ENCODE measurements at regions not wholly inside any gene's neighbourhood (a gene's known extent, or its start where the extent isn't known, plus 50 kb on each side); places are given as distances from the start of the nearest gene placed in this dataset.

DNA sequence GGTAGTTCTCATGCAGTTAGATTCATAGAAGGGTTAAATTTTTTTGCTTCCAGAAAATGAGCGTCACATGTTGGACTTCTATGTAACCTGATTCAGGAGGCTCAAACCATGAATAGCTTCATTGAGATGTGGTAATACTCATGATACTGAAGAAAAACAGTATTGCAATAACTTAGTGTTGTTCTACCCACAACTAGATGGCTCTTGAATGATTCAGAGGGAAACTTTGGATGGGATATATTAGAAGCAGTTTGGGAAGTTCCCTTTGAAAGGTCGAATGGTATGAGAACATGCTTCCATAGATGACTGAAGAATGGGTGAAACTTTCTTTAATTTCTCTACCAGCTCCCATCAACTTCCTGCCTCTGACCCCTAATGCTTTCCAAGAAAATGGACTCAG lies 211.7 kb upstream of the PTGFR start:
- H3K9ac ChIP-seq (ENCODE audit: low read length): no peak overlapping the region
- H3K36me3 ChIP-seq (ENCODE audit: low read depth, low read length): no peaks in the 10 kb centered on the region
- POLR2A ChIA-PET (ENCODE audit: unreplicated experiment): no interaction called here
- no peak overlapping the region for H3K4me2 ChIP-seq (ENCODE audit: low read length)
- H3K9me2 ChIP-seq (replicated peaks; ENCODE audit: low read length): 0 out of 2 replicates have a peak, but pooled peaks cover 4% of the 10 kb centered on the region
- no peak overlapping the region for H2AFZ ChIP-seq (ENCODE audit: low read length)
- TF ChIP-seq EZH2phosphoT487 (IDR thresholded peaks at IDR 0.05; ENCODE audit: borderline replicate concordance, low read length) (no peak), EZH2 (IDR thresholded peaks at IDR 0.05; ENCODE audit: low read length, unreplicated experiment) (no peak)
- TF ChIP-seq, protein P1, sequence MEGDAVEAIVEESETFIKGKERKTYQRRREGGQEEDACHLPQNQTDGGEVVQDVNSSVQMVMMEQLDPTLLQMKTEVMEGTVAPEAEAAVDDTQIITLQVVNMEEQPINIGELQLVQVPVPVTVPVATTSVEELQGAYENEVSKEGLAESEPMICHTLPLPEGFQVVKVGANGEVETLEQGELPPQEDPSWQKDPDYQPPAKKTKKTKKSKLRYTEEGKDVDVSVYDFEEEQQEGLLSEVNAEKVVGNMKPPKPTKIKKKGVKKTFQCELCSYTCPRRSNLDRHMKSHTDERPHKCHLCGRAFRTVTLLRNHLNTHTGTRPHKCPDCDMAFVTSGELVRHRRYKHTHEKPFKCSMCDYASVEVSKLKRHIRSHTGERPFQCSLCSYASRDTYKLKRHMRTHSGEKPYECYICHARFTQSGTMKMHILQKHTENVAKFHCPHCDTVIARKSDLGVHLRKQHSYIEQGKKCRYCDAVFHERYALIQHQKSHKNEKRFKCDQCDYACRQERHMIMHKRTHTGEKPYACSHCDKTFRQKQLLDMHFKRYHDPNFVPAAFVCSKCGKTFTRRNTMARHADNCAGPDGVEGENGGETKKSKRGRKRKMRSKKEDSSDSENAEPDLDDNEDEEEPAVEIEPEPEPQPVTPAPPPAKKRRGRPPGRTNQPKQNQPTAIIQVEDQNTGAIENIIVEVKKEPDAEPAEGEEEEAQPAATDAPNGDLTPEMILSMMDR (conservative IDR thresholded peaks at IDR 0.05; ENCODE audit: low read depth, low read length): no peak
- CTCF ChIA-PET: no interaction called here
- H3K79me2 ChIP-seq (ENCODE audit: low read length): no peaks in the 10 kb centered on the region
- intact Hi-C loops (cut with micrococcal nuclease): no loop called here
- no peaks in the 10 kb centered on the region for H3K27me3 ChIP-seq (ENCODE audit: low read length)
- H3F3A ChIP-seq (ENCODE audit: low read length, unreplicated experiment): no peaks in the 10 kb centered on the region
- no peaks in the 10 kb centered on the region for H3K9me3 ChIP-seq (ENCODE audit: low read length)
- peak; percentile 49 for DNase-seq
- H3K4me3 ChIP-seq (ENCODE audit: low read length): no peak overlapping the region
- ATAC-seq: no peak
- BruUV-seq (replicated peaks): no TSS peak
- no peaks in the 10 kb centered on the region for H4K20me1 ChIP-seq (ENCODE audit: low read length)
- peak overlapping the region; percentile 48 for H3K27ac ChIP-seq (ENCODE audit: low read length)
- H3K4me1 ChIP-seq (ENCODE audit: insufficient read depth, low read length): peaks cover 23% of the 10 kb centered on the region

DNA sequence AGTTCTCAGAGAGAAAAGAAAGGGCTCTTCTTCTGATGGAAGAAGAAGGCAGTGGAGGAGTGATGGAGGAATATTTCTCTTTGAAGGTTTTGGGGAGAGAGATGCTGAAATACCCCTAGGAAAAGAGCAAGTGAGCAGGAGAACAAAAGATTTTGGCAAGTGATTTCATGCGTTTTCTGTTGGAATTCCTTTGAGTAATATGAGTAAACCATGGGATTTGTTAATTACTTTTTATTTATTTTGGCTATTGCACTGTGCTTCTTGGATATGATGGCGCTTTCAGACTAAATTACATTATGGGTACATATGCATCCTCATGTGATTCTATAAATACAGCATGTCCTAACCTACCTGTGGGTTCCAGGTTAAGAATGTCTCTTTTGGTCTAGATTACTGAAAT lies 210.1 kb upstream of the PTGFR start:
- peaks cover 23% of the 10 kb centered on the region for H3K4me1 ChIP-seq (ENCODE audit: insufficient read depth, low read length)
- BruUV-seq (replicated peaks): no TSS peak
- no peaks in the 10 kb centered on the region for H3K36me3 ChIP-seq (ENCODE audit: low read depth, low read length)
- ATAC-seq (no peak), DNase-seq (no peak)
- no peak overlapping the region for H3K27ac ChIP-seq (ENCODE audit: low read length)
- H3F3A ChIP-seq (ENCODE audit: low read length, unreplicated experiment): no peaks in the 10 kb centered on the region
- H3K27me3 ChIP-seq (ENCODE audit: low read length): no peaks in the 10 kb centered on the region
- TF ChIP-seq, protein P1 (conservative IDR thresholded peaks at IDR 0.05; ENCODE audit: low read depth, low read length): no peak
- no peak for TF ChIP-seq EZH2 (IDR thresholded peaks at IDR 0.05; ENCODE audit: low read length, unreplicated experiment)
- TF ChIP-seq EZH2phosphoT487 (IDR thresholded peaks at IDR 0.05; ENCODE audit: borderline replicate concordance, low read length): no peak
- H3K4me2 ChIP-seq (ENCODE audit: low read length): no peak overlapping the region
- CTCF ChIA-PET: no interaction called here
- intact Hi-C loops (cut with micrococcal nuclease): no loop called here
- H3K9ac ChIP-seq (ENCODE audit: low read length): no peak overlapping the region
- no peaks in the 10 kb centered on the region for H4K20me1 ChIP-seq (ENCODE audit: low read length)
- H3K4me3 ChIP-seq (ENCODE audit: low read length): no peak overlapping the region
- 0 out of 2 replicates have a peak, but pooled peaks cover 4% of the 10 kb centered on the region for H3K9me2 ChIP-seq (replicated peaks; ENCODE audit: low read length)
- POLR2A ChIA-PET (ENCODE audit: unreplicated experiment): no interaction called here
- H3K79me2 ChIP-seq (ENCODE audit: low read length): no peaks in the 10 kb centered on the region
- H2AFZ ChIP-seq (ENCODE audit: low read length): no peak overlapping the region
- H3K9me3 ChIP-seq (ENCODE audit: low read length): no peaks in the 10 kb centered on the region

DNA sequence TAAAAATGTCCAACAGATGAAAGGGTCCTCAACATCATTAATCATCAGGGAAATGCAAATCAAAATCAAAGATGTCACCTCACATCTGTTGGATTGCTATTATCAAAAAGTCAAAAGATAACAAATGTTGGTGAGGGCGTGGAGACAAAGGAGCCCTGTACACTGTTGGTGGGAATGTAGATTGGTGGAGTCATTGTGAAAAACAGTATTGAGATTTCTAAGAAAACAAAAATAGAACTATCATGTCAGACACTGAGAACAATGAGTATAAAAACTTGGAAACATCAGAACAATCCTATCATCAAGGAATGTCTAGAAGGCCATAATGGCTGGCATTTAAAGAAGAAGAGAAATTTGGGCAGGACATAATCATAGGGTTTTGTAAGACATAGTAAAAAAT lies 209.2 kb upstream of the PTGFR start:
- H2AFZ ChIP-seq (ENCODE audit: low read length): no peak overlapping the region
- H3K9me3 ChIP-seq (ENCODE audit: low read length): no peaks in the 10 kb centered on the region
- H3K4me3 ChIP-seq (ENCODE audit: low read length): no peak overlapping the region
- no TSS peak for BruUV-seq (replicated peaks)
- no peaks in the 10 kb centered on the region for H3K79me2 ChIP-seq (ENCODE audit: low read length)
- ChIA-PET POLR2A (ENCODE audit: unreplicated experiment) (no interaction called here), CTCF (no interaction called here)
- no peaks in the 10 kb centered on the region for H4K20me1 ChIP-seq (ENCODE audit: low read length)
- TF ChIP-seq EZH2 (IDR thresholded peaks at IDR 0.05; ENCODE audit: low read length, unreplicated experiment) (no peak), EZH2phosphoT487 (IDR thresholded peaks at IDR 0.05; ENCODE audit: borderline replicate concordance, low read length) (no peak)
- TF ChIP-seq, protein P1 (conservative IDR thresholded peaks at IDR 0.05; ENCODE audit: low read depth, low read length): no peak
- H3K4me2 ChIP-seq (ENCODE audit: low read length): no peak overlapping the region
- H3K9ac ChIP-seq (ENCODE audit: low read length): no peak overlapping the region
- H3K4me1 ChIP-seq (ENCODE audit: insufficient read depth, low read length): peaks cover 21% of the 10 kb centered on the region
- ATAC-seq (no peak), DNase-seq (no peak)
- no peaks in the 10 kb centered on the region for H3K27me3 ChIP-seq (ENCODE audit: low read length)
- no peaks in the 10 kb centered on the region for H3F3A ChIP-seq (ENCODE audit: low read length, unreplicated experiment)
- H3K36me3 ChIP-seq (ENCODE audit: low read depth, low read length): no peaks in the 10 kb centered on the region
- H3K27ac ChIP-seq (ENCODE audit: low read length): no peak overlapping the region
- H3K9me2 ChIP-seq (replicated peaks; ENCODE audit: low read length): 0 out of 2 replicates have a peak, but pooled peaks cover 4% of the 10 kb centered on the region
- intact Hi-C loops (cut with micrococcal nuclease): no loop called here

Measured in PC-3 (cell line).